T-helper 2 cell (primary cell): ENCODE measurements at regions not wholly inside any gene's neighbourhood (a gene's known extent, or its start where the extent isn't known, plus 50 kb on each side); places are given as distances from the start of the nearest gene placed in this dataset.
A peak's percentile ranks its signal among the peaks of the same experiment; 100 is the strongest.

ENCODE experiments used
- DNase-seq, 5 experiments: peaks; one replicate each; pipeline versions ENCODE4 v3.0.0 to v3.0.0-alpha.2; 2012 to 2022

DNA sequence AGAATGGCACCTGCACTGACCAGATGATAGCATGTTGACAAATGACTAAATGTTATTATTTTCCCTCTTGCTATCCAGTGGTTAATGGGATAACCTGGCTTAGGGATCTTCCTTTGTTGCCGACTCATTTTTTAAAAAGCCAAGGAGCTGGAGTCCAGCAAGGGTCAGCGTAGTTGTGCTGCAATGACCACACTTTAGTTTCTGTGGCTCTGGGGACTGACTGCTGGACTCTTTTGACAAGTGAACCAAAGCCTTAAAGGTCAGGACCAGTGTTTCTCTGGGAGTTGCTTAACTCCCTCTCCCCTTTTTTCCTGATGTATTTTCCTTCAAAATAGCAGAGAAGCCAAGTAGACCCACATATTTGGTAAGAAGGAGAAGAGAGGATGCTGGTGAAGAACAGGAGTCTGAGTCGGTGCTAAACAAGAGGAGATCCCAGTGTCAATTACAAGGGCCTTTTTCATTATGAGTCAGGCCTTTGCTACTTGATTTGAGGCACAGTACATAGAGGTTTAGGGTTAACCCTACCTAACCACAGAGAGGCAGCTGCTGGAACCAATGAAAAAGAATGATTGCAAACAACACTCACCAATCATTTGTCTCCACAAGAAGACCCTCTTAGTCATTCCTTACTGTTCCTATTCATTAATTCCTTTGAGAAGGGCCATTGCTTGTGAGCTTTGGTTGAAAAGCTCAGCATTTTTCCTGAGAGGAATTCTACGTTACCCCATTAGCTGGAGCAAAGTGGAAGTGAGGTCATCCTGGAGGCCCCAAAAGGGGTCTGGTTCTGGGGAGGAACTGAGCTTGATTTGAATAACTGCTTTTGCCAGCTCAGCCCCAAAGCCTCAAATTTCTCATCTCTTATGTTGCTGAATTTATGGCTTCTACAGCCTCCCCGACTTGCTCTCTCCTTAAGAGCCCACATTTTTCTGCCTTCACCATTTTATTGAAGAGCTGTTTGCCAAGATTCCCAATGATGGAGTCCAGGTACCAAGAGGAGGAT is 137.6 kb upstream of the HNMT start:
- DNase-seq: peak in 1 of 5 experiments; percentile 62

DNA sequence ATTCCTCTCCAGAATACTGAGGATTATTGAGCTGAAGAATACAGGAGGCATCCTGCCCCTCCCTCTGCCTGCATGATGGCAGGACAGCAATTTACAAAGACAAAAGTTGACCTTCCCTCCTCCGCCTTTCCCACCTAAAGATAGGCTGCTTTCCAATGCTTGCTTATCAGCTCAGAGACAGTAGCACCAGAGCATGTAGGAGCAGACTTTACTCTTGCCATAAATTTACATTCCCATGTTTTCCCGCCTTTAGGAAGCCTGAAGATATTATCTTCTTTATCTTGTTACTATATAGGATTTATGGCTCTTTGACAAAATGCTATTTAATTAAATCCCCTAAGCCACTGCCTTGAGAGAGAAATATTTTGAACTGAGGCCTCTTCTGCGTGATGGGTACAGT is 135.6 kb upstream of the HNMT start:
- DNase-seq: no peak

DNA sequence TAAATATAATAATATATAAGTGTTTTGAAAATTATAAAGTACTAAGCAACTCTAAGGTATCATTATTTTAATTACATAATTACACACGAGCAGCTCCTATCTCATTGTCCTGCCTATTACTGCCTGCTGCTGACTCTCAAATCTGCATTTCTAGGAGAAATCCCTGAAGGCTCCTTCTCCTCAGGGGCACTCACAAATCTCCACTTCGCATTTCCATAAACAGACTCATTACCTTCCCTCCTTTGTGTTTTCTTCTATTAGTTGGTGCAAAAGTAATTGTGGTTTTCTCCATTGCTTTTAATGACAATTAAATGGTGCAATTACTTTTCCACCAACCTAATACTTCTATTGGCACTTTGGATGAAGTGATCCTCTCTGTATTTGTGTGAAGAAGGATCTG is 135.0 kb upstream of the HNMT start:
- DNase-seq: no peak

DNA sequence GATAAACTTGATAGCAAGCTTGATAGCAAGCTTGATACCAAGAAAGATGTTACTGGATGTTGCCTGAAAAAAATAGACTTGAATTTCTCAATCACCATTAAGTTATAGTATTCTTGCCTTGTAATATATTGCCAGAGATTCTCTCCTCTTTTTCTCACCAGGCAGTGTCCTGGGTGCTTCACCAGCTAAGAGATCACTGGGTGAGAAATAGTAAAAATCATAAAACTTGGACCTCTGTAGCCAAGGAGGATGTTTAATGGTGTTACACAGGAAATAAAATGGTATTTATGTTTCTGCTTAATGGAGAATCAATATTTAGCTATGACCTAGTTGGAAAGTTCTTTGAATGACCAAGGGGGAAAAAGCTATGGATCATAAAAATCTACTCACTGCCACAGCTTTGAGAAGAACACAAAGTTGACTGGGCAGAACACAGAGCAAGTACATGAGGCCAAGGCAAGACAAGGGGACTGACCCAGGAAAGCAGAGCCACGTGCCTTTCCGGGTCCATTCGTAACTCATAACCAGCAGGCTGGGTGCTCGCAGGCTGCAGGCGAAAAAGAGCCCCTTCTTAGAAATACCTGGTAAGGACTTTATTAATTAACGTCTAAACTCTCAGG is 129.4 kb upstream of the HNMT start:
- no peak for DNase-seq

DNA sequence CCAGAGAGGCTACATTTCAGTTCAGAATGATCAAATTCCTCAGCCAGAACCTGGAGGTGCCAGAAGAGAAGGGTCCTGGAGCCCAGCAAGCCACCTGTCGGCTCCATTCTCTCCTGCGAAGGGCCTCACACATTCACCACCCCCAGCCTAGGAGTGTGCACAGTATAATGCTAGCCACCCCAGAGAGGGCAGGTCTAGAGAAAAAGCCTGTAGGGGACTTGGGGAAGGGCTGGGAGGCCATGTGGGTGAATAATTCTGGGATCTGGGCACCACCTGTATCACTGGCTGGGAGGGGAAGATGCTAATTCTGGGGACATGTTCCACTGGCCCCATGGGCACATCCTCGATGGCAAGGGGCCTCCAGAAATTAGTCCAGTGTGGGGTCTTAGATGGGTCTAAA is 127.6 kb upstream of the HNMT start:
- no peak for DNase-seq

DNA sequence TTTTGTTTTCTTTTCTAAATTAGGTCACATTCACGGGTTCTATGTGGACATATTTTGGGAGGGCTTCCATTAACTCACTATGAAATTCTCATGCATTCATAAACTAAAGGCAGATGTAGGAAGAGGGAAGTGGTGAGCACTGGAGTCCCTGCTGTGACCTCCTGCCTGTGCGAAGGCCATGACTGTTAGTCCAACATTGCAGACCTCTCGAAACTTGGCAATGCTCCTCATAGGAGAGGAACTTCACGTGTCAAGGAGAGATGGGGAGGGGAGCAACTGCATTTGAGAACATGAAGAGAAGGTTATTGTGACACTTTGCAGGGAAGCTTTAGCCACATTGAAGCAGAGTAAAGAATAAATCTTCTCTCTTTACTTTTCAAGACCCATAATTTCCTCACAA is 126.4 kb upstream of the HNMT start:
- no peak for DNase-seq

DNA sequence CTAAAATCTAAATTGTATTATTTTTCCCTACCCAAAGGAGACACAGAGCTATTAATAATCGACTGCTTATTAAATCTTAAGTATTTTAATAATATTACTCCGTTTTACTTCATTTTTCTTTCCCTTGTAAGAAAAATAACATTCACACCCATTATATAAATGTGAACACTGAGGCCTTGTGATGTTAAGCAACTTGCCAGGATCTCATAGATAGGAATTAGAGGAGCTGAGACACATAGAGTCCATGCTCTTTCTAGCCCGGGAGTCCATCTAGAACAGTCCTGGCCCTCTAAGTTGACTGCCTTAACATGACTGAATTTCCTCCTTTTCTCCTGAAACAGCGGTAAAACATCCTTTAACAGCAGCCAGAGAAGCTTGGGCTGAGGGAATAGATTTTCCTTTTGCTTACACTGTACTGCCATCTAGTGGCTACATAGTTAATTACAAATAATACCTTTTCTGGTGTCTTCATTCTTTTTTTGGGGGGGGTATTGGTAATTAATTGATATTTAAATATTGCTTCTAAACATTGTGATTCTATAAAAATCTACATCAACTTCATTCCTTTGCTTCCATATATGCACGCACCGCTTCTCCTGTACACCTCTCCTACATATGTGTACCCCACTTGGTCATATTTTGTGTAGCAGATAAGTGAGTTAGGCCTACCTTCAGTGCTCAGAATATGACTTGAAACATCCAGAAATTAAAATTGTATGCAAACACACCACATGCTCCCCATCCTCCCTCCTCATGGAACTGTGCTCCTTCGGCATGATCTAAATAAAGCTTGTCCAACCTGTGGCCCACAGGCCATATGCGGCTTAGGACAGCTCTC is 125.8 kb upstream of the HNMT start:
- DNase-seq: peak in 1 of 5 experiments; percentile 27

DNA sequence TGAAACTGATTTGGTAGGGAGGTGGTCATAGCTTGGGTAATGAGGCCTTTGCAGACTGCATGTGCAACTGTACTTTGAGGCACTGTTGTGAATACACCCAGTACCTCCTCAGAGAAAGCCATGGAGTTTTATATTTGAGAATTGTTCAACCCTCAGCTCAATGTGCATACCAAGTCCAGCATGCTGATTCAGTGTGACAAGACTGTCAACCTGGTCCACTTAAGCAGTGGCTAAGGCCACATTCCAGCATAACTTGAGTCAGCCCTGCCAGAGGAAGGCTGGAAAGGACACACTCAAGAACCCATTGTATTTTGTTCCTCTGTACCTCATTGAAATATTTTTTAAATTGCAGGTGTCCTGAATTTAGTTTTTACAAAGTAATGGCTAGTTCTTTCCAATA is 121.8 kb upstream of the HNMT start:
- no peak for DNase-seq

DNA sequence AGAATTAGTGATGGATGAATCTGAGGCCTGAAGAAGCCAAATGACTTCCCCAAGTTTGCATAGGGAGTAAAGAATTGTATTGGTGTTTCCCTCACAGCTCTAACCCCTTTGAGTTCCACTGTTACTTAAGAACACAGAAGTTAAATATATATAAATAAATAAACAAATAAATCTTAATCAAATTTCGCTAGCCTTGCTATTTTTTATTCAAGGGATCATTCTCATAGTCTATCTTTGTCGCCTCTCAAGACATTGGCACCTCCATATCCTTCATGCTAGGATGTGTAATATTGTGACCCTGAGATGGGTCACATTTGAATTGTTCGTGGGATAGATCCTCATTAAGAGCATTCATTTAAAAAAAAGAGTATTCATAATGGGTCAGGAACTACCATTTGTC is 121.3 kb upstream of the HNMT start:
- no peak for DNase-seq

DNA sequence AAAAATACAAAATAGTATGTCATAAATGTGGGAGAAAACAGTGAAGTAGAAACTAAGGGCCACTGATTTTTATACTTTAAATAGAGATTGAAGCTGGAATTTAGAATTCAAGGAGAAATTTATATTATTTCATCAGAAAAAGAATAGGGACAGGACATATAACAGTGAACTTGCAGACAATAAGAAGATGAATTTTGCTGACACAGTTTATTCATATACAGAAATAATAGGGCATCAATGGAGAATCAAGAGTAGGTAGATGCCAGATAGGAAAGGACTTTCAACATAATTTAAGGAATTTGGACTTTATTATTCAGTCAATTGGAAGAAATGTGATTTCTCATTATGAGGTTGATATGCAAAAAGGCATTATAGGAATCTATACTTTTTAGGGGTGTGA is 118.9 kb upstream of the HNMT start:
- DNase-seq: no peak

DNA sequence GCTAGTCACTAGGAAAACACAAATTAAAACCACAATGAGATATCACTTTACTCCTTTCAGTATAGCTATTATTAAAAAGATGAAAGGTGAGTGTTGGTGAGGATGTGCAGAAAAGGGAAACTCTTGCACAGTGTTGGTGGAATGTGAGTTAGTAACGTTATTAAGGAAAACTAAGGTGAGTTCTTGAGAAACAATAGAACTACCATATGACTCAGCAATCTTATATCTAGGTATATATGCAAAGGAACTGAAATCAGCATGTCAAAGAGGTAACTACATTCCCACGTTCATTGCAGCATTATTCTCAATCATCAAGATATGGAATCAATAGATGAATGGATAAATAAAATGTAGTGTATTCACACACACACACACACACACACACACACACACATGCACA is 117.3 kb upstream of the HNMT start:
- no peak for DNase-seq

DNA sequence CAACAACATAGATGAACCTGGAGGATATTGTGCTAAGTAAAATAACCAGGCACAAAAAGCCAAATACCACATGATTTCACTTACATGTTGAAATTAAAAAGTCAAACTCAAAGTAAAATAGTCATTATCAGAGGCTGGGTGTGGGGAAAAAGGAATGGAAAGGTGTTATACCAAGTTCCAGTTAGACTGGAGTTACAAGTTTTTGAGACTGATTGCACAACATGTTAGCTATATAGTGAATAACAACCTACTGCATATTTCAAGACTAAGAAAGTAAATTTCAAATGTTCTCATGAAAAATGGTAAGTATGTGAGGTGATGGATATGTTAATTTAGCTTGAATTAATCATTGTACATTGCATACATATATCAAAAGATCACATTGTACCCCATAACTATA is 116.8 kb upstream of the HNMT start:
- DNase-seq: no peak

DNA sequence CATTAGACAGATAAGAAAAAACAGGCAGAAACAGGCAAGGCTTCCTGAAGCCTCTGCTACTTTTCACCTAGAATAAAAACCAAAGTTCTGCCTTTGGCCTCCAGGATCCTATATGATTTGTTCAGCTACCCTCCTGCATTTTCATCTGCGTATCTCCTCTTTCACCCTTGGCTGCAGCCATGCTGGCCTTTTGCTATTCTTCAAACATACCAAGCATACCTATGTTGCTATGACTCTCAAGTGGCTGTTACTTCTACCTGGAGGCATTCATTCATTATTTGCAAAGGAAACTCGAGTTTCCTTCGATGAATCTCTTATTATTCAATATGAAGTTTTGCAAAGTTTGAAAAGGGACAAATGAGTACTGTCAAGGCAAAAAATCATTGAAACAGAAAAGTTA is 106.4 kb upstream of the HNMT start:
- DNase-seq: no peak

DNA sequence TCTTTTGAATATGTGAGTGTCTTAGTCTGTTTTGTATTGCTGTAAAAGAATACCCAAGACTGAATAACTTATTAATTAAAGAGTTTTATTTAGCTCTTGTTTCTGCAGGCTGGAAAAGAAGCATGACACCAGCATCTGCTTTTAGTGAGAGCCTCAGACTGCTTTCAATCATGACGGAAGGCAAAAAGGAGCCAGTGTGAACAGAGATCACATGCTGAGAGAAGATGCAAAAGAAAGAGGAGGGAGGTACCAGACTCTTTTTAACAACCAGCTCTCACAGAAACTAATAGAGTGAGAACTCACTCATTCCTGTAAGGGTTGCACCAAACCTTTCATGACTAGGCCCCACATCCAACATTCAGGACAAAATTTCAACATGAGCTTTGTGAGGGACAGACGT is 101.6 kb upstream of the HNMT start:
- no peak for DNase-seq

DNA sequence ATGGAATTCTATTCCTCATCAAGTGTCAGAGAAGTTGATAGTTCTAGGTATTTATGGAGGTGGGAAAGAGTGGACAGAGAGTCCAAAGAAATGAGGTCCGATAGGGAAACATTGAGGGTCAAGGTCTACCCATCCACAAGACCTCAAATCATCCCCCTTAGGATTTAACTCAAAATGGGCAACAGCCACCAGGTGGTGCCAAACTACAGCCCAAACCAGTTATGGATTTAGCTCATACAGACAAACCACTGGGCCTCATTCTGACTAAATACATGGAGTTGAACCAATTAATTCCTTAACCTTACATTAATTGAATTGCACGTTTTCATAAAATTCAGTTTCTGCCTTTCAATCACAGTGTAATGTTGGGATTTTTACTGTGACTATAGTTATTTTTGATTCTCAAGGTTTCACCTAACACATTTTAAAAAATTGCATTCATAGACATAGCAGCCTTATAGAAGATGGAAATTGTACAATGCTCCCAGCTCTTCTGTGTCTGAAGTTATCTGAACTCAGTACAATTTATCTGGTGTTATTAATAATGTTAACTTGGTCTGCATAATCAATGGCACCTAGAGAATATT is 98.2 kb upstream of the HNMT start:
- DNase-seq: peak in 3 of 5 experiments; percentile 9 to 35 (median 30)

DNA sequence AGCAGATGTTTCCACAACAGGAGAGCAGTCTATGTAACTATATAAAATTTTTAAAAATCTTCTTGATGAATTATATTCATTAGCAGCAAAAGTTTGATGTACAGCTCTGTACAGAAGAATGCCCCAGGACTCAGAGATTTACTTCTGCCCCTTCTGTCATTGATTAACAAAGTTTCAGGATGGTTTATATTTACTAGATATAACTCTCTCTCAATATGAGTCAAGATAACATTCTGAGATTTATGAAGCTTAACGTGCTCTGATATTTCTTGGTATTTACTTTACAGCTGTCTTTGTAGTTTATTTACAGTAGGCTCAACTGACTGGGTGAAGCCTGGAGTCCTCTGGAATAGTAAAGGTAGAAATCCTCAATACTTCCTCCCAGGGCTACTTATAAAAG is 93.6 kb upstream of the HNMT start:
- no peak for DNase-seq

DNA sequence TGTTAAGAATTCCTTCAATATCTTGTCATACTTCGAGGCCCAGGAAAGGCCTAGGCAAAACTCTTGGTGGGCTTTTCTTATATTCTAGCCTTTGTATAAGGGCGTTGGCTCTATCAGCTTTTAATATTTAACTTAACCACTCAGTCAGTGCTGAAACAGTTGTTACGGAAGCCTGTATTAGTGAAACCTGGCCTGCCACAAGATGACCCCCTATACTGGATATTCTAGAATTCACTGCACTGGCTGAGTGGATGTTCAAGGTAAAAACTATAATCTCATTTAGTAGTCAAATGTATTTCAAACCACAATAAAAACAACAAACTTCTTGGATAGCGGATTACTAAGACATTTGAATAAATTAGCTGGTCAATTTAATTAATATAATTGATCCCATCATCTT is 91.7 kb upstream of the HNMT start:
- no peak for DNase-seq

DNA sequence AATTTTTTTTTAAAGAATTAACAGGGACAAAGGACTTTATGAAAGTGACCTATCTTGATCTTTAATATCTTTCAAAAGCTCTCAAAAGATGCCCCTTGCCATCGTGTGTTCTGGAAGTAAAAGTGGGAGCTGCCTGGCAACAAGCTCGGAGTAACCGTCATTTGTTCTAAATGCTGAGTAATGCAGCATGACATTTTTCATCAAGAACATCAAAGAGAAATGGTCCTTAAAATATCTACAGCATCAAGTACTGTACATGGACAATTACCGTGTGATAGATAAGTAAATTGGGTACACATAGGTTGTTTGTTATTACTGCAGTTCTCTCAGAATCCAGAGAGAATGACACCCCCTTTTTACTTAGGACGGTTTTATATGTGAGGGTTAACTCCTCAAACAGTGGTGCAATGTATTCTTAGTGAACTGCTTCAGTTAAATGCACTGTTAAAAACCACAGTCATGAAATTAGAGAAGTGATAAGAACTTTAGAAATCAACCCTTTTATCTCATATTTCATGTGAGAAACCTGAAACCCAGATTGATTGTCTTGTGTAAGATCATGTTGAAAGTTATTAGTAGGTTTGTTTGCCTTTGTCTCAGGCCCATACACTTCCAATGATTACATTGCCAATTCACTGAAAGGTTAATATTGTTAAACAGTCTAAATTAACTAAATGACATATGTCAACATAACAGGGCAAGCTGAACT is 90.6 kb upstream of the HNMT start:
- no peak for DNase-seq

DNA sequence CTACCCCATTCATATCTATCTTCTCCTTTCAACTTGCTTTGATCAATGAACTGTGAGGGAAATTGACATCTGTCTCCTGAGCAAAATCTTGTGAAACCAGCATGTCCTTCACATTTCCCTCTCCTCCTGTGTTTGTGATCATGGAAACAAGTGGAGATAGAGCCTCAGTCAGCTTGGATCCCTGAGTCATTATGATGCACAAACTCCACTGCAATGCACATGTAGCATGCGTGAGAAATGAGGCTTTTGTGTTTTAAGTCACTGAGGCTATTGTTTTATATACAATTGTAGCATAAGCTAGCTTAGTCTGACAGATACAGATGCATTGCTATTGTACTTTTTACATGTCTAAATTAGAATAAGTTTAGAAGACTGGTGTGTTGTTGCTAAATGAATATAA is 85.2 kb upstream of the HNMT start:
- DNase-seq: no peak

DNA sequence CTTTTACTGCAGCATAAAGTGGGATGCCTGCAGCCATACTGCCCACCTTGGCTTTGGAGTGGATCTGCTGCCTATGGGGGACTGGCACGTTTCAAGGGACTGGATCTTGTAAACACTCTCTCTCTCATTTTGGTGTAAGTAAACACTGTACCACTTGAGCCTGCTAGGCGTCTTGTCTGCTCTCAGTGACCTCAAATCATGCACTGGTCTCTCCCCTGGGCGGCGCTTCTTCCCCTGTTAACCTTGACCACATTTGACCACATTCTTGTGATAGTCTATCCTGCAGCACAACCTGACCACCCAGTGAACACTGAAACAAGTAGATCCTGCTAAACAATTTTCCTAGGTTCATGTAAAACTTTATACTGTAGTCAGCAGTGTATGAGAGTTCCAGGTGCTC is 82.6 kb upstream of the HNMT start:
- DNase-seq: no peak

DNA sequence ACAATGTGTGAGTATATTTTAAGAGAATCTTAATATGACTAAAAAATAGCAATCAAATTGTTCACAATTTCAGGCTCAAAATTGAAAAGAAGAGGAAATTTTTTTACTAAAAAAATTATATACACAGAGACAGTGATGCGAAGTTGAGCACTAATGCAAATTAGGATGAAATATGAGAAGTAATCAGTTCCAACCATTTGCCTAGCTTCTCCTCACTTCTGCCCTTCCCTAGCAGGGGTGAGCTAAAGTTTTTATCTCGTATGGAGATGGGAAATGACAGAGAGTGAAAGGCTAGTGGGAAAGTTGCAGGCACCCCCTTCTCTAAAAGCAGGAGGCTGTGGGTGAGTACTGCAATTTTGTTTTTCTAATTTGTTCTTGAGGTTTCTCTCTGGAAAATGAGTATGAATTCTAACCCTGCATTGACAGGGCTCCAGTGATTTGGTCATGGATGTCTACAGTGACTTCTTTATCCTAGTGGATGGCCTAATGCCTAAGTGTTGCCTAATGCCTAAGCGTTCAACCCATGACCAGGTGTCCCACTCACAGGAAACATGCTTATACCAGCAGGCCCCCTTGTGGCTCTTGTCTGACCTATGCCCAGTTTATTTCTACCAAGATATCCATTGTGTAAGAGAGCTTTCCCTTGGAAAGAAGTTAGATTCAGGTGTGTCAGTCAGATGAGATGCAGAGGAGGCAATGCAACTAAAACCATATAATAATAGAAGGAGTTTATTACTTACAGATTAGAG is 78.0 kb upstream of the HNMT start:
- no peak for DNase-seq

DNA sequence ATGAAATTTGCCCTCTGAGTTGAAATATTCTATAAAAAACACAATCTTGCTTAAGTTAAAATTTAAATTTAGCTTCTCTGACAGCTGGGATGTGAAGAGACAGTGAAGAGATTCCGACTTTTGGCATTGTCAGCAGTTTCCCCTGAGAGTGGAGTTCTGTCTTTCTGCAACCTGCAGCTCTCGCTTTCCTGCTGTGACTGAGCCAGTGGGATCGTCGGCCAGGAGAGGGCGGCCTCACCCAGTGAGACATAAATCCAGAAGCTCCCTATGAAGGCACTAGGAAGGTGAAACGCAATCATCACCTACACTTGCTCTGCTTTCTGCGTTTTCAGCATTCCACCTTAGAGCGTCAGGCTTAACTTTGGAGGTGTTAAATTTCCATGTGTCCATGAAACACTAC is 75.4 kb upstream of the HNMT start:
- no peak for DNase-seq
